ENCODE measurements at regions not wholly inside any gene's neighbourhood (a gene's known extent, or its start where the extent isn't known, plus 50 kb on each side); places are given as distances from the start of the nearest gene placed in this dataset.

- TF ChIP-seq CTCF (conservative IDR thresholded peaks at IDR 0.05) (no peak), ZFX (IDR thresholded peaks at IDR 0.05) (no peak)
Observed at GRCh38 chr2:19664646-19665045, 237.1 kb downstream of the TTC32 start.

Data from C4-2B (cell line).